Lung (tissue), 11 donors: ENCODE measurements at regions not wholly inside any gene's neighbourhood (a gene's known extent, or its start where the extent isn't known, plus 50 kb on each side); places are given as distances from the start of the nearest gene placed in this dataset.
A peak's percentile ranks its signal among the peaks of the same experiment; 100 is the strongest.

Experiments used
- ATAC-seq: fragments of 200-7000 bp; cut with Tn5 transposase; one replicate; pipeline ENCODE4 v1.9.1; 2020; ENCODE audit warnings: moderate number of reproducible peaks; ENCODE audit not compliant: insufficient read depth, low FRiP score
- DNase-seq, 3 donors: peaks; one replicate each; pipeline ENCODE4 v3.0.0-alpha.2; 2013 to 2017
- H3K27ac ChIP-seq, 2 donors: one replicate each; pipeline ENCODE4 v1.5.1; 2013; ENCODE audit warnings: mild to moderate bottlenecking in 2 of 2, moderate library complexity in 2 of 2, control low read depth in 1 of 2, inconsistent platforms in 1 of 2, low read depth in 1 of 2, low read length in 1 of 2
- H3K27me3 ChIP-seq, 3 donors: one replicate each; pipeline ENCODE4 v1.5.1; 2013; ENCODE audit warnings: low read length in 2 of 3; ENCODE audit not compliant: control insufficient read depth in 3 of 3, insufficient read depth in 3 of 3
- H3K36me3 ChIP-seq, 4 donors: one replicate each; pipeline ENCODE4 v1.5.1; 2013; ENCODE audit warnings: low read length in 4 of 4, mild to moderate bottlenecking in 1 of 4, moderate library complexity in 1 of 4; ENCODE audit not compliant: control insufficient read depth in 4 of 4, insufficient read depth in 4 of 4
- H3K4me1 ChIP-seq, 5 donors: one replicate each; pipeline ENCODE4 v1.5.1; 2013; ENCODE audit warnings: low read length in 5 of 5, mild to moderate bottlenecking in 2 of 5, moderate library complexity in 1 of 5; ENCODE audit not compliant: control insufficient read depth in 5 of 5, insufficient read depth in 5 of 5
- H3K4me3 ChIP-seq: one replicate; pipeline ENCODE4 v1.5.1; 2013; ENCODE audit warnings: mild to moderate bottlenecking, control low read depth, moderate library complexity
- H3K9ac ChIP-seq, 2 donors: one replicate each; pipeline ENCODE4 v1.5.1; 2013; ENCODE audit warnings: low read length in 2 of 2, control low read depth in 1 of 2; ENCODE audit not compliant: insufficient read depth in 1 of 2
- H3K9me3 ChIP-seq, 4 donors: one replicate each; pipeline ENCODE4 v1.5.1; 2013; ENCODE audit warnings: low read length in 3 of 4, mild to moderate bottlenecking in 1 of 4, moderate library complexity in 1 of 4; ENCODE audit not compliant: control insufficient read depth in 4 of 4, insufficient read depth in 3 of 4
- WGBS, 2 donors: extraction: QIAGEN DNeasy Blood & Tissue Kit; methylation state at CpG; one replicate each; pipeline ENCODE4 v1.1.7; 2013; 5-methylcytosine and 5-hydroxymethylcytosine counted together
- TF ChIP-seq, protein P1 (sequence below): IDR thresholded peaks from 2 replicates; pipeline ENCODE4 v1.5.1; 2012; ENCODE audit warnings: mild to moderate bottlenecking; ENCODE audit errors: control extremely low read depth, extremely low read depth
- donor health status: control.
- donor health status: control.
- donor health status: Bipolar disorder and iron deficiency.
- donor health status: healthy.
- donor health status: DM: yes; HTN: yes; CAD: no.

GRCh38 chr2:184040230-184040629, 558.1 kb upstream of the ZNF804A start:
- no peaks in the 10 kb centered on the region for H3K4me1 ChIP-seq
- TF ChIP-seq, protein P1, sequence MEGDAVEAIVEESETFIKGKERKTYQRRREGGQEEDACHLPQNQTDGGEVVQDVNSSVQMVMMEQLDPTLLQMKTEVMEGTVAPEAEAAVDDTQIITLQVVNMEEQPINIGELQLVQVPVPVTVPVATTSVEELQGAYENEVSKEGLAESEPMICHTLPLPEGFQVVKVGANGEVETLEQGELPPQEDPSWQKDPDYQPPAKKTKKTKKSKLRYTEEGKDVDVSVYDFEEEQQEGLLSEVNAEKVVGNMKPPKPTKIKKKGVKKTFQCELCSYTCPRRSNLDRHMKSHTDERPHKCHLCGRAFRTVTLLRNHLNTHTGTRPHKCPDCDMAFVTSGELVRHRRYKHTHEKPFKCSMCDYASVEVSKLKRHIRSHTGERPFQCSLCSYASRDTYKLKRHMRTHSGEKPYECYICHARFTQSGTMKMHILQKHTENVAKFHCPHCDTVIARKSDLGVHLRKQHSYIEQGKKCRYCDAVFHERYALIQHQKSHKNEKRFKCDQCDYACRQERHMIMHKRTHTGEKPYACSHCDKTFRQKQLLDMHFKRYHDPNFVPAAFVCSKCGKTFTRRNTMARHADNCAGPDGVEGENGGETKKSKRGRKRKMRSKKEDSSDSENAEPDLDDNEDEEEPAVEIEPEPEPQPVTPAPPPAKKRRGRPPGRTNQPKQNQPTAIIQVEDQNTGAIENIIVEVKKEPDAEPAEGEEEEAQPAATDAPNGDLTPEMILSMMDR: no peak
- no peak overlapping the region for H3K27ac ChIP-seq
- ATAC-seq (no peak), DNase-seq (no peak)
- WGBS, 2 donors: 86 to 95% methylated on average over 1 of the region's 1 CpG
- H3K27me3 ChIP-seq: no peaks in the 10 kb centered on the region
- no peaks in the 10 kb centered on the region for H3K36me3 ChIP-seq
- no peak overlapping the region for H3K9ac ChIP-seq
- no peaks in the 10 kb centered on the region for H3K9me3 ChIP-seq
- H3K4me3 ChIP-seq: no peak overlapping the region

DNA sequence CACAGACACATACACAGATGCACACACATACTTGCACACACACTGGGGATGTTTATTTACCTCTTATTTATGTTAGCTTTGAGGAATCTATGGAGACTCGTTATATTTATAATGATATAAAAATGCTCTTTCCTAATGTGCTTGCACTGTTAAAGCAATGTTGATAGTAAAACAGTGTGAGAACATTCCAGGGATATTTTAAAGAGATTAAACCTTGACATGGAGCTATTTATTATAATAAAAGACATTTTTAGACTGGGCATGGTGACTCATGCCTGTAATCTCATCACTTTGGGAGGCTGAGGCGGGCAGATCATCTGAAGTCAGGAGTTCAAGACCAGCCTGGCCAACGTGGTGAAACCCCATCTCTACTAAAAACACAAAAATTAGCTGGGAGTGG, 557.3 kb upstream of the ZNF804A start:
- Histone ChIP-seq H3K27me3 (no peaks in the 10 kb centered on the region), H3K4me3 (no peak overlapping the region), H3K9ac (no peak overlapping the region), H3K4me1 (no peaks in the 10 kb centered on the region), H3K27ac (no peak overlapping the region), H3K9me3 (no peaks in the 10 kb centered on the region), H3K36me3 (no peaks in the 10 kb centered on the region)
- ATAC-seq (no peak), DNase-seq (peak in 1 of 3 donors; percentile 37)
- WGBS, 2 donors: 57 to 78% methylated on average over 3 of the region's 3 CpGs
- TF ChIP-seq, protein P1: no peak

DNA sequence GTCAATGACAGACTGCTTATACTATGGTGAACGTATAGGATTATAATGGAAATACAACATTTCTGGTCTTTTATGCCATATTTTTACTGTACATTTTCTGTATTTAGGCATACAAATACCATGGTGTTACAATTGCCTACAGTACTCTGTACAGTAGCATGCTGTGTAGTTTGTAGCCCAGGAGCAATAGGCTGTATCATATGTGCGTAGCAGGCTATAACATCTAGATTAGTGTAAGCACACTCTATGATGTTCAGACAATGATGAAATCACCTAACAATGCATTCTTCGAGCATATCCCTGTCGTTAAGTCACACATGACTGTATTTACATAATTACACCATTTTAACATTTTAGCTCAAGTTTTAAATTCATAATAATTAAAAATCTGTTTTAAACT, 556.6 kb upstream of the ZNF804A start:
- Histone ChIP-seq H3K27me3 (no peaks in the 10 kb centered on the region), H3K4me3 (no peak overlapping the region), H3K4me1 (no peaks in the 10 kb centered on the region), H3K9ac (no peak overlapping the region), H3K27ac (no peak overlapping the region), H3K36me3 (no peaks in the 10 kb centered on the region), H3K9me3 (no peaks in the 10 kb centered on the region)
- DNase-seq: no peak
- WGBS, 2 donors: 82 to 88% methylated on average over 4 of the region's 4 CpGs
- ATAC-seq: no peak
- TF ChIP-seq, protein P1: no peak

- WGBS, 2 donors: 63% methylated on average over 3 of the region's 3 CpGs
- Histone ChIP-seq H3K27ac (no peak overlapping the region), H3K9me3 (no peaks in the 10 kb centered on the region), H3K27me3 (no peaks in the 10 kb centered on the region), H3K9ac (no peak overlapping the region), H3K4me1 (no peaks in the 10 kb centered on the region), H3K4me3 (no peak overlapping the region), H3K36me3 (no peaks in the 10 kb centered on the region)
- ATAC-seq: no peak
- TF ChIP-seq, protein P1: no peak
- DNase-seq: no peak
These were observed 550.8 kb upstream of the ZNF804A start for GRCh38 chr2:184047536-184047935.
